GM21447 (cell line): ENCODE measurements at regions not wholly inside any gene's neighbourhood (a gene's known extent, or its start where the extent isn't known, plus 50 kb on each side); places are given as distances from the start of the nearest gene placed in this dataset.
A peak's percentile ranks its signal among the peaks of the same experiment; 100 is the strongest.

Experiments
- ATAC-seq: cut with Tn5 transposase; IDR thresholded peaks from one replicate; pipeline ENCODE4 v1.9.1; 2021; ENCODE audit not compliant: unreplicated experiment

DNA sequence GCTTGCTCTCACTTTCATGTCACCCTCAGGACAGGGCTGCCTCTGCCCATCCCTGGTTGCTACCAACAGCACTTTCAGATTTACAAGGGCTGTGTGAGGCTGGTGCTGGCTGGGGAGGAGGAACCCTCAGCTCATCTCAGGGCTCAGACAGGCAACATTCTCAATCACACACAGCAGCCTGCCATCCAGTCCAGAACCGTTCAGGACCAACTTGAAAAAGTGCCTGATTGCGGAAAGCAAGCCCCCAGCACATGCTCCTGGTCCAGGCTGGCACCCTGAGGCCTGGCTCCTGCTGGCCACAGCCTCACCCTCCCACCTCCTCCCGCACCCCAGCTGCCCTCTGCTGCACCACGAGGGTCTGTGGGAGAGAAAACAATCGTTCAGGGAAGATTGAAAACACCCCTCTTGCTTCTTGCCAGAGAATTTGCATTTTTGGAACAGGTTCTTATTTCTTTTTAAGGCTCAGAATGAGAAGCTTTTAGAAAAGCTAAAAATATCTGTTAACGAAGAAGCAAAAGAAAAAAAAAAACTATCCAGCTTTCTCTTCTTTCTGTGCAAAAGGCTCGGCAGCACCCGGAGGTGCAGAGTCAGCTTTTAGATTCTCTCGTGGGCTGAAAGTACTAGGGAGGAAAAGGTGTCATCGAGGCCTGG lies 403.8 kb upstream of the ID2 start:
- ATAC-seq = peak; percentile 77

DNA sequence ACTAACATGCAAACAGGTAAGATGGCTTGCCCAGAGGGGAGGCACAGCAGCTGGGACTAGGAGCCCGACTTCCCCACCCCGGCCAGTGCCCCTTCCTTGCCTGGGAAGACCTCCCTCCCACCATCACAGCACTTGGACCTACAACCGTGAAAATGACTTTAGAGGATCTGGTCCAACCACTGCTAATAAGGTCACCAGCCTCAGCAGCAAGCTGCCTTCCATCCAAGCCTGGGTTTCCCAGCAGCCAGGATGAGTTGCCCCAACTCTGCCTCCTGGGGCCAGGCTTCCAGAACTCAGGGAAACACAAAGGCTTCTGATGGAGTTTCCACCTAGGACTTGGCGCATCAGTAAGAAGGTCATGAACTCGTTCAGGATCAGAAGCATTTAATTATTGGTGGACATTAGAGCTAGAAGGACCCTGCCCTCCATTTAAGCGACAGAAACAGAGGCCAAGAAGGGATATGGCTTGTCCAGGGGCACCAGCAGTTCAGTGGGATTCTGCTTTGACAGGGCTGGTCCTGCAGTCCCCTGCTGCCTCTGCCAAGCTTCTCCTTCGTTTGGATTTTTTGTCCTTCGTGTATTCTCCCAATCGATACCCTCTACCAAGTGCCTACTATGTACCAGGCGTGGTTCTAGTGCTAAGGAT lies 403.0 kb upstream of the ID2 start:
- ATAC-seq = no peak

DNA sequence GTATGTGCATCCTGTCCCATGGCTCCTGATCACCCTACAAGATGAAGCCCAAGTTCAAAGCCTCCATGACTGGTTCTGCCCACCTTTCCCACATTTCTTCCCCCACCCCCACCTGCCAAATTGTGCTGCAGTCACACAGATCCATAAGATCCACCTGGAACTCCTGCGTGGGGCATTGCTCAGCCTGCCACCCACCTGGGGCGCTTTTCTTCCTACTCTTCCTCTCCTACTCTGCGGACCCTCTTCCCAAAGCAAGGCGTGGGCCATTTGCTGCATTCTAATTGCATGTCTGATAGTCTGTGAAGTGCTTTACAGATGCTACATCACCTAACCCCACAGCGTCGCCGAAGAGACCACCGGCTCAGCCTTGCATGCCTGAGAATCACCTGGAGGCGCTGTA lies 402.4 kb upstream of the ID2 start:
- ATAC-seq = no peak

DNA sequence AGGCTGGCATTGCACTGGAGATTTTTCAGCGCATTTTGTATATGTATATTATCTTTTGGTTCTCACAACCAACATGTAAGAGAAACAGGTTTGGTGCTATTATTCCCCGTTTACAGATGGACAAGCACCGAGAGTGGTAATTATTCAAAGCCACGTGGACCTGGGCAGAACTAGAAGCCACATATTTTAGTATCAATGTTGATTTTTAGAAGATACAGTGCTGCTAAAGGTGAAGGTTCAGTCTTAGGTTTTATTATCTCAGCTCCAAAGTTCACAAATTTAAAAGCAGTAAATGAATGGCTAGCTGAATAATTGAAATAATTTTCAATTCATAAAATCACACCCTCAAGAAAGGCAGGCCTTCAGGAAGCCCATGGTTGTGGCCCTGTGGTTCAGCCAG lies 400.6 kb upstream of the ID2 start:
- no peak for ATAC-seq

DNA sequence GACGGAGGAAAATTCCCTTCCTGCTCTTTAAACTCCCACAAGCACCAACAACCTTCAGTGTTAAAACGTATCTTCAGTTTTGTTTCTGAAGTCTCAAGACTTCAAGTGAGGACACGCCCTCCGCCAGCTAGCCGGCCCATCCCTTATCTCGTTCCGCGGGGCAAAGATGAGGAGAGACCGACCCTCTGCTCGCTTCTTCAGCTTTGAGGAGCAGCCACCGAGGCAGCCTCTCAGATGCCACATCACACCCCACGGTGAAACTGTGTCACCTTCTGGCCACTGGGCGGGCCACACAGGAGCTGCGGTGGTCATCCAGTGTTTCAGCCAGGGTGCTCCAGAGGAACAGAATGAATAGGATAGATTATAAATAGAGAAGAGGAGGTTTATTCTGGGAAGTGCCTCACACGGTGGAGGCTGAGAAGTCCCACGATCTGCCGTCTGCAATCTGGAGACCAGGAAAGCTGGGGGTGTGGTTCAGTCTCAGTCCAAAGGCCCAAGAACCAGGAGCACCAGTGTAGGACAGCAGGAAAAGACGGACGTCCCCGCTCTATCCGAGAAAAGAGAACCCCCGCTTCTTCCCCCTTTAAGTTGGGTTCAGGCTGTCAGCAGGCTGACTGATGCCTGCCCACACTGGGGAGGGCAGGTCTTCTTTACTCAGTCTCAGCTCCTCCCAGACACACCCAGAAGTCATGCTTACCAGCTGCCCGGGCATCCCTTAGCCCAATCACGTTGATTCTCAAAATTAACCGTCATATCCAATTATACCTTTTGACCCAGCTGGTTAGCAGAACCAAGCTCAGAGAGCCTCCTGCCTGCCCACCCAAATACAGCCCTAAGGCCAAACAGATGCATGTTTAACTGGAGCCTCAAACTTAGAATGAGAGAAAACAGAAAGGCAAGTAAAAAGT lies 399.7 kb upstream of the ID2 start:
- ATAC-seq = no peak

DNA sequence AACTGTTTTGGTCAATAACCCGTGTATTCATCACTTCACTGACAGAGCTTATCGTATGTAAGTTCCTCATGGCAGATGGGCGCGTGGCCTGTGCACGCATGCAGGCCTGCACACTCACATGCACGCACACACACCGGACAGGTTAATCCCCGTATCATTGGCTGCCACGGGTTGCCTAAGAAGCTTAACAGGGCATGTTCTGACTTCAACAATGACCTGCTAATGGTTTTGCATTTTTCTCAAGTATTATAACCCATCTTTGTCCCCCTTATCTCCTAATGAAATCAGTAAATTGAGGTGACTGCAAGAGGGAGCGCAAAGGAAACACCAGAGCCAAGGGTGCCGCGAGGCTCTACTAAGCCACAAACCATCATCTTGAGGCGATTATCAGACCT lies 399.0 kb upstream of the ID2 start:
- no peak for ATAC-seq

DNA sequence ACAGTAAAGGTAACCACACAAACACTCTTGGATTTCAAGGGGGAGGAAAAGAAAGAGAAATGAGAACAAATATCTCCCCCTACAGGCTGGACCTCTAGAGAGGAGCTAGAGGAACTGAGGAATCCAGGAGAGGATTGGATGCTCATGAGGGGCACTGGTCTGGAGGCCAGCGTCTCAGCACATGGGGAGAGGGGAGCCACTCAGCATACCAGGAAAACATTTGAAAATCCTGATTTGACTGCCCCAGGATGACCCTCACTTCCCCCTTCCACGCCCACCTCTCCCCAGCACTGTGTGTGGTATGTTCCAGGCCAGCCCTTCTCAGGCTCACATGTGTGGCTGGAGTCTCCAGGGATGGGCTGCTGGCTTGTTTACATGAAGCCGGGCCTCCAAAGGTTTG lies 396.8 kb upstream of the ID2 start:
- no peak for ATAC-seq

DNA sequence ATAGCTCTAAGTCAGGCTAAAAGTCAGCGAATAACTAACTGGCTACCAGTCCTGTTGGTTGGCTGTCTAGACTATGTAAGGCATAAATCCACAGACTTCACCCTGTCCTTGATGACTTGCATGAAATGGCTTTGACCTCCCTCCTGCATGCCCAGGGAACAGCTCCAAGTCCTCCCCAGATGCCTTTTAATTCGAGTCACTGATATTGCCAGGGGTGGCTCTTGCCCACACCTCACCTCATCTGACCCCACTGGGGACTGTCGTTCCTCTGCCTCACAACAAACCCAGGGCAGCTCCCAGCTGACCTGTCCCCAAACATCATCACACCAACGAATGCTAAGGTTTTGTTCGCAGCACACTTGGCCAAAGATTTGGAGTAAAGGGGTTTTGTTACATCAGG lies 396.0 kb upstream of the ID2 start:
- ATAC-seq = no peak

DNA sequence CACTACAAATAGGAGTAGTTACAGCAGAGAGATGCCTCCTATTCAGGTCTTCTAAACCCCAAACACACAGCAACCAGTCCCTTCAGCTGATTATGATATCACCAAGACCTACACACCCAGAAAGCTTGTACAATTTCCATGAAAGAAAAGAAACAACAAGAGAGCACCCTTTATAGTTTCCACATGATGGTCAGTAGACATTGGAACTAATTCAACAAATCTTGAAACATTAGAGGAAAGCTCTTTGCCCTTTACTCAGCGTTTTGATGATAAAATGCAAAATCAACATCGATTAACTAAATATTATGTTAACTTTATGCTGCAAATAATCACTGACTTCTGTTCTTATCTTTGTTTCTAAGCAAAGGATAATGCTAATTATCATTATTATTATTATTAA lies 393.6 kb upstream of the ID2 start:
- ATAC-seq = no peak

DNA sequence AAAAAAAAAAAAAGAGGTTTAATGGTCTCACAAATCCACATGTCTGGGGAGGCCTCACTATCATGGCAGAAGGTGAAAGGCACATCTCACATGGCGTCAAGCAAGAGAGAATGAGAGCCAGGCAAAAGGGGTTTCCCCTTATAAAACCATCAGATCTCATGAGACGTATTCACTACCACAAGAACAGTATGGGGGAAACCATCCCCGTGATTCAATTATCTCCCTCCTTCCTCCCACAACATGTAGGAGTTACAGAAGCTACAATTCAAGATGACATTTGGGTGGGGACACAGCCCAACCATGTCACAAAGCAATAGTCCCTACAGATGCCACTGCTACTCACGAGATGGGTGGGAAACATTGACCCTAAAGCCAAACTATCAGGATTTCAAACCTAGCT lies 392.7 kb upstream of the ID2 start:
- no peak for ATAC-seq

DNA sequence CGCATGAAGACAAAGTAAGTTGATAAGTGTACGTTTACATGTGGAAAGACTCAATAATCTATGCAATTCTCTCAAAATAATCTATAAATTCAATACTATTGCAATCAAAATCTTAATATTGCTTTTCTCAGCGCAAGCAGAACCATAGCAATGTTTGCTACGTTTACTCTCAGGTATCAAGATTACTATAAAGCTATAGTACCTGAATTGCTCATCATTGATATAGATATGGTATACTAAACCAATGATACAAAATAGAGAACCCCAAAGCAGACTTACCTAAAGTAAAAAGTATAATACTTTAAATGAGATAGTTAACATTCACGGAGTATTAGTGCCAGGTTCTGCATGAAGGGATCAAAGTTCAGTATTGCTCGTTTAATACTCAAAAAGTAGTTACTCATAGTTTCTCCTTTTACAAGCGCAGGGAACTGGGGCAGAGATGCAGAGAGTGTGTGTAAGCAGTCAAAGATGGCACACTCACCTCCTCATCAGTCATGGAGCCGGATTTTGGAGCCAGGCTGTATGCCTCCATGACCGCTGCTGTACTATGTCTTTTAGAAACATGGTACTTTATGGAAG lies 391.0 kb upstream of the ID2 start:
- no peak for ATAC-seq

DNA sequence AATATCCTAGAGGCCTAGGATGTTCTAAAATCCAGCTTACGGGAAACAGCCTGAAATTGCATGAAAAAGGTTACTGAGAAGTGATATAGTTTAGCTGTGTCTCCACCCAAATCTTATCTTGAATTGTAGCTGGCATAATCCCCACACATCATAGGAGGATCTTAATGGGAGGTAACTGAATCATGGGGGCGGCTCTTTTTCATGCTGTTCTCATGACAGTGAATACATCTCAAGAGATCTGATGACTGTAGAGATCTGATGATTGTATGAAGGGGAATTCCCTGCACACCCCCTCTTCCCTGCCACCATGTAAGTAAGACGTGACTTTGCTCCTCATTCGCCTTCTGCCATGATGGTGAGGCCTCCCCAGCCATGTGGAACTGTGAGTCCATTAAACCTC lies 385.6 kb upstream of the ID2 start:
- no peak for ATAC-seq

DNA sequence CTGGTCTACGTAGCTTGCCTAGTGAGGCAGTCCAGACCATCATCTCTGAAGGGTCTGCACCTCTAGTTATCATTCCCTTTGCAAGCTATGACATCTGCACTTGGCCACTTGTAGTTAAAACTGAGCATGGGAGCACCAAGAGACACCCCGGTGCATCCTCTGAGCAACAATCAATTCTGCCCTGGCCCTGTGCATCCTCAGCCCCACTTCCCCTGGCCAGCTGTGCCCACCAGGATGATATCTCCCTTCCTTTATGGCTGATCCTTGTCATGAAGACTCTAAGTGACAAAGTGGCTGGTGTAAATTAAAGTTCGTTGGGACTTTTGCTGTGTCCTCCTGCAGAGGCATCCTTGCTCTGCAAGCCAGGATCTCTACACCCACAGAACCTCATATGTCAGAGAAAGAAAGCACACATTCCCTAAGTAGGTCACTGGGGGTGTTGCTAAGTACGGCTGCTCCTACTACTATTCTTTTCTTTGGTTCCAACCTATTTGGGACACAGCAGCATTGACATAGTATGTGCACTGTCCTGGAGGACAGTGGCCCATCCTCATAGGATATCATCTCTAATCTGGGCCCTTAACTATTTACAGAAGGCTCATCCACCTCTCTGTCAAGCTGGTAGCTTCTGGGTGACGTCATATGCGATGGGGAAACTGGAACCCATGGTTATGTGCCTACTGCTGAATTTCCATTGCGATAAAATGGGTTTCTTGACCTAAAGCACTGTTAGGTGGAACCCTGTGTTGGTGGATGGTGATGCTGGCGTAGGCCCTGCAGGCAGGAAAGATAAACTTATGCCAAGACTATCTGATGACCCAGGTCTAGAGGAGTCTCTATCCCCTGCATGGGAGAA lies 384.3 kb upstream of the ID2 start:
- ATAC-seq = no peak

DNA sequence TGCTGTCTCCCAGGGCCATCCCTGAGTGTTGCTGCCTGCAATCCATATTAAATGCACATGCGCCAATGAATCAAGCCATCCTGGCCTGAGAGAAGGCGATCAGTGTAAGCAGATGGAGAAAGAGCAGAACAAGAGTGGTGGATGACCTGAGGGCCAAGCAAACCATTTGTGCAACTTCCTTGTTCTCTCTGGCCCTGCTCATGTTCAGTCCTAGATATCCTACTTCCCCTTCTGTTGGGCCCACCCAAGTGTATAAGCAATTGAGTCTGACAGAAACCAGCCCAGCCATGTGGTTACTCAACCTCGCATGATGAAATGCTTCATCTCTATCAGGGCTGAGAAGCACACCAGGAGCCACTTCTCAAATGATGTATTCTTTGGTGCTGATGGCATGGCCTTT lies 383.1 kb upstream of the ID2 start:
- no peak for ATAC-seq

DNA sequence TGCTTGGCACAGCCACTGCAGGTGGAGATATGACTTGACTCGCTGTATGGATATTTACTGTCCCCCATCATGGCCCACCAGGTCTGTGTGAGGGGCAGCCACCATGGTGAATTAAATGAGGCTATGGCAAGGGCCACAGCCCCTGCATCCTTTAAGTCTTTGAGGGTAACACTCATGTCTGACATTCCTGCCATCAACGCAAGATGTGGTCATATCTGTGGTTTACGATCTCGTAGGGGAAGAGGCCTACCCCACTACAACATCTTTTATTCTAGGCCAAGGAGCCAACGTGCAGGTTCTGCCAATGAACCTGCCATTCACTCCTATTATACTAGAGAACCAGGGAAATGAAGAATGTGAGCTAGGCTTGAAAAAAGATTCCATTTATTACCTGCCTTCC lies 381.6 kb upstream of the ID2 start:
- no peak for ATAC-seq

DNA sequence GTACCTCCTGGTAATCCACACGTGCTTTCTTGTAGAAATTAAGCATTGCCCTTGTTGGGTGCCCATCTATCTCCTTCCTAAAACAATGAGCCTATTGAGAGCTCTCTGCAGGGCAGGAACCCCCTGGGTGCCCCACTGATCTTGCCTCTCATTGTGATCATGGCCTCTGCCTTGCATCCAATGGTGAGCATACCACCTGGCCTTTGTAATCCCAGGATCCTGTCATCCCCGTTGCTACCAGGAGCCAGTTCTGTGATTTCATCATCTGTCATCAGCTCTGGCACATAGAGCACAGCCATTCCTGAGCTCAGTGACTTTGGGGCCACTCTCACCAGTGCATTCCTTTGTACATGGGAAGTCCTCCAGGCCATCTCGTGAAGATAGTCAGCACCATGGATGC lies 381.0 kb upstream of the ID2 start:
- no peak for ATAC-seq

DNA sequence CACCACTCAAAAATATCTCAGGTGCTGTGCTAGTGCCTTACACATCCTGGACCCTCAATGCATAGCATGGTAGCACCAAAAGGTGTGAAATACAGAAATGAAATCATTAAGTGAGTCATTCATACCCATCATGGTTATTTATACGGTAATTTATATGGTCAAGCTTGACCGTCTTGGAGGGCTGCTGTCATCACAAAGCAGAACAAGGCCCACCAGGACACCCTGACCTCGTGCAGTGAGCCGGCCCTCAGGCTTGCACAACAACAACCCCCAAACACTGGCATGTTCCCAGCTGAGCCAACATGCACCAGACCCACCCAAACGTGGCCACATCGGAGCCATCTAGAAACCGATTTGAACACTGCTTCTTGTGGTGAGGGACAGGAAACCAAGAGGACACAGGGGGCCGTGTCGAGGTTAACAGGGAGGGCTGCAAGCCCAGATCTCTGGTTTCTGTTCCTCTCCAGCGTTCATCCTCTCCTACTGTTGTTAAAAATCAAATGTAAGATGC lies 378.5 kb upstream of the ID2 start:
- peak; percentile 75 for ATAC-seq

DNA sequence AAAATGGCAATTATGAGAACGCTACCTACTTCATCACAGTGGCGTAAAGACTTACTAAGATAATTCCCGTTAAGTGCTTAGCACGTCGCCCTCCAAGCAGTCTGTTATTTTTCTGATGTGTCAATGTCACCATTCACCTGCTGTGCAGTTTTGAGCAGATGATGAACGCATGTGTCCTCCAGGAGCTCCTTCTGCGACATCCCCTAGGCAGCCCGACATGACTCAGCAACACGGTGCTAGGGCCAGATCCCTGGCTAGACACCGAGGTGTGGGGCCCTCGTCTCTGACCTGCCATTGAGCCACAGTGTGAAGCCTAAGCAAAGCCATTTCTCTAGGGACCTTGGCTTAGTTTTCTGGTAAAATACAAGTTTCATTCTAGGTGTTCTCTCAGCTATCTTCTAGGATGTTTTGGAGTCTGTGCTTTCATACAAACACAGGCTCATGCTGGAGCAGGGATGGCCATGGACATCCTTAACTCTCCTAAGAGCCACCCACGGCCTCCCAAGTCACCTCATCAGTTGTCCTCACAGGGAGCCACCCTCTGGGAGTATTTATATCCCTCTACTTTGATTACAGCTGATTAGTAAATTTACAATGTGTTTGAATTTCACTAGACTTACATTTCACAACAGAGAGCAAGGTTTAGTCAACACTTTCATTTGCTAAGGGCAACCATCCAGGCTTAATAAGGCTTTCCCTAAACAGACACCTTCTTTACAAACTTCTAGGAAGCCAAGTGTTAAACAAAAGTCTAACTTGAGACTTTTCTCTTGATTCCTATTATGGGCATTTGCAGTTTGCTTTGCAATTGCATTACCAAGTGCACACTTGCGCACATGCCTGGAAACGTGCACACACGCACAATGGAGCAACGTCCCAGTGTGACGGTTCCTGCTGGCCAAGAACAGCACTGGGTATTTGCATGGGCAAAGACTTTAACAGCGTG lies 376.8 kb upstream of the ID2 start:
- ATAC-seq = no peak

DNA sequence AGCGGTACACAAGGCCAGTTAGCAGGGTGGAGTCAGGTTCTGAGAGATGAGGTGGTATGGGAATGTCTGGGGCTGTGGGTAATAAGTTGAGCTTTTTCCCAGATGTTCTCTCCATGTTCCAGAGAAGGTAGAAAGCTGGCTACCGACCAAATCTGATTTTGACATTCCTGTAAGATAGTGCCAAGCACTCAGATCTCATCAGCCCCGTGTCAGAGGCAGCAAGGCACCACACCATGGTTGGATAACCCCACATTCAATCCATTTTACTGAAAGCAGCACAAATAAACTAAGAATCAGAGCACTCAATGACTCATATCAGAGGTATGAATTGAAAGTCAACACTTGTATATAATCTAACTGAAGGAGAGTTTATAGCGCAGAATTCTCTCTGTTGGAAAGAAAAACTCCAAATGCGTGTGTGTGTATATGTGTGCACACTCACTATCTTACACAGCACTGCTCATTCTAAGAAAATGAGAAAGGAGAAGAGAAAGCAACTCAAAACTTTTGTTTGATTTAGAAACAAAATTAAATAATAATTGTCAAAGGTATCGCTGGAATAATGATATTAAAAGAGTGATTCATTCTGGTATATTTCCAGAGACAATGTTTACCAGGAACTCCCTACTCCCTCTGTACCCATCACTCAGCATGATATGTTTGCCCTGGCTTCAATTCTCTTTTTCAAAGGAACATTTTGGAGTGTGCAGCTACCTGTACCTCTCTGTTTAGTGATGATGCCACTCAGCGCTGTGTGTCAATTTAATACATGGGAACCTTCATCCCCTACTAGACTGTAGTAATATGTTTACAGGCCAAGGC lies 375.1 kb upstream of the ID2 start:
- no peak for ATAC-seq
